Heart right ventricle (tissue), 16 donors: ENCODE measurements at regions not wholly inside any gene's neighbourhood (a gene's known extent, or its start where the extent isn't known, plus 50 kb on each side); places are given as distances from the start of the nearest gene placed in this dataset.

ENCODE experiments used
- ATAC-seq, 8 donors: fragments of 200-7000 bp; cut with Tn5 transposase; one replicate each; pipeline ENCODE4 v1.9.1; 2020; ENCODE audit warnings: mild to moderate bottlenecking in 8 of 8, moderate library complexity in 8 of 8, moderate number of reproducible peaks in 1 of 8
- DNase-seq, 2 donors: peaks; one replicate each; pipeline ENCODE4 v3.0.0-alpha.2; 2020
- H3K27ac ChIP-seq, 10 donors: fragments of 200-600 bp; sonication (generic) in 2 of 10; one replicate each; pipeline versions ENCODE4 v1.5.0 to v1.8.0; 2020 to 2022; ENCODE audit warnings: mild to moderate bottlenecking in 3 of 10
- H3K27me3 ChIP-seq, 7 donors: fragments of 200-600 bp; one replicate each; pipeline ENCODE4 v1.8.0; 2021 to 2022; ENCODE audit warnings: mild to moderate bottlenecking in 2 of 7
- H3K36me3 ChIP-seq, 9 donors: fragments of 200-600 bp; sonication (generic) in 1 of 9; one replicate each; pipeline versions ENCODE4 v1.5.0 to v1.8.0; 2020 to 2022; ENCODE audit warnings: mild to moderate bottlenecking in 2 of 9
- H3K4me1 ChIP-seq, 9 donors: fragments of 200-600 bp; sonication (generic) in 1 of 9; one replicate each; pipeline versions ENCODE4 v1.5.0 to v1.8.0; 2020 to 2022; ENCODE audit warnings: mild to moderate bottlenecking in 4 of 9
- H3K4me3 ChIP-seq, 10 donors: fragments of 200-600 bp; sonication (generic) in 2 of 10; one replicate each; pipeline versions ENCODE4 v1.5.0 to v1.8.0; 2020 to 2022; ENCODE audit warnings: mild to moderate bottlenecking in 7 of 10, moderate library complexity in 2 of 10
- H3K9me3 ChIP-seq, 11 donors: fragments of 200-600 bp in 10 of 11; sonication (generic) in 2 of 11; one replicate each; pipeline versions ENCODE4 v1.5.0 to v1.8.0; 2013 to 2022; ENCODE audit warnings: mild to moderate bottlenecking in 2 of 11, control low read depth in 1 of 11, moderate library complexity in 1 of 11
- WGBS, 2 donors: extraction: QIAGEN DNeasy Blood & Tissue Kit; methylation state at CpG; one replicate each; pipeline ENCODE4 v1.1.7; 2013; ENCODE audit warnings: inconsistent platforms in 1 of 2; 5-methylcytosine and 5-hydroxymethylcytosine counted together
- intact Hi-C, 10 donors: fragments of 100-400 bp; cut with DNase I; formaldehyde crosslinking; loops; one replicate each; pipeline versions ENCODE4 v1.11.1 to v1.14.2; 2022
- TF ChIP-seq, protein P1 (sequence below), 9 donors: fragments of 200-600 bp; sonication (generic) in 2 of 9; IDR thresholded peaks; one replicate each; pipeline versions ENCODE4 v1.5.0 to v1.8.0; 2021 to 2022; ENCODE audit warnings: antibody characterized with exemption in 9 of 9, mild to moderate bottlenecking in 5 of 9, moderate library complexity in 1 of 9
- donor health status: Arrhythmogenic right ventricular cardiomyopathy.
- donor health status: ischemic (EF 13 %, LVEDD 7.1; RV severe dilation, severe dysfunction).
- donor health status: healthy with polysubstance abuse.
- donor health status: DM: no; HTN: yes; CAD: no.
- donor health status: DM: no; HTN: no; CAD: no.
- donor health status: ischemic (EF 25% LVEDD 6.9; RV normal size, moderate dysfunction).
- donor health status: ischemic (EF 25% LVEDD 5.7; RV mildly dilated, moderate dysfunction).
- donor health status: healthy.
- donor health status: DM: yes; HTN: yes; CAD: no.
- donor health status: Ischemic cardiomyopathy.
- donor health status: ischemic (EF 35%, LVEDD 5.7; RV mildly dilated, moderate dysfunction).
- donor health status: nonischemic (EF 11% LVEDD 7.7; RV severe dilation, severe dysfunction).
- donor health status: DM: yes; HTN: yes; CAD: no.
- donor health status: PGD.
- donor health status: ischemic (EF 29% LVEDD 5.4; RV normal size, mild dysfunction).
- donor health status: nonischemic (EF 23%, LVEDD 6.1; RV moderate dilation, normal function).

DNA sequence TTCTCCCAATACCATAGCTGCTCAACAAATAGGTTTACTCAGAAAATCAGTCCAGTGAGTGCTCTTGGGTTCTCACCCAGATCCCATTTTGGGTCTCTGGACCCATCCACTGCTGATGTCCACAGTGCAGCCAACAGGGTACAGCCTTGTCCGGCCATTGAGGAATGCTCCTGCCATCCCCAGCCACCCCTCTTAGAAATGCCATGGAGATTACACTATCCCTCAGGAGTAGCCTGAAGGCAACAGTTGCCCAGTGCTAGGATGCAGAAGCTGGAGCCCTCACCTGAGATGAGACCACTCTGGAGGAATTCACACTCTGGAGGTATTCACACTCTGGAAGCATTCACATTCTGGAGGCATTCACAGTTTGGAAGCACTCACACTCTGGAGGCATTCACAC is 958.8 kb upstream of the TMEM132C start:
- Histone ChIP-seq H3K4me1 (no peaks in the 10 kb centered on the region), H3K27ac (no peak overlapping the region)
- no peak for ATAC-seq

DNA sequence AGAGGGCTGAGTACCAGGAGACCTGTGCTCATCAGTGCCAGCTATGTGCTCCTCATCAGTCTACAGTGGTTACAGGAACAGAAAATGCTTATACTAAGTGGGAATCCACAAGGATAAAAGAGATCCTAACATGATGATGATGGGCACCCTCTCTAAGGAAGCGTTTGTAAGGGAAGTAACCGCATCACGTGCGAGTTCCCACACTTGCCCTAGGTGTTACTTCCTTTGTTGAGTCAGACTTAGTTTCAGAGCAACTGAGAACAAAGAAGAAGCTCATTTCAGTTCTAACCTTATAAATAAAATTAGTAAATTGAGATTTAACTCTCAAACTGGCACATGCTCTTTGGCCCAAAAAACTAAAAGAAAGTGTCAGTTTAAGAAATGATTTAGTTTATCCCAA is 956.4 kb upstream of the TMEM132C start:
- 66 to 70% methylated on average over 4 of the region's 4 CpGs for WGBS, 2 donors
- H3K4me3 ChIP-seq, result no peak overlapping the region
- peaks cover 0 to 21% (median 0%) of the 10 kb centered on the region in 7 donors for H3K27me3 ChIP-seq
- TF ChIP-seq, protein P1, sequence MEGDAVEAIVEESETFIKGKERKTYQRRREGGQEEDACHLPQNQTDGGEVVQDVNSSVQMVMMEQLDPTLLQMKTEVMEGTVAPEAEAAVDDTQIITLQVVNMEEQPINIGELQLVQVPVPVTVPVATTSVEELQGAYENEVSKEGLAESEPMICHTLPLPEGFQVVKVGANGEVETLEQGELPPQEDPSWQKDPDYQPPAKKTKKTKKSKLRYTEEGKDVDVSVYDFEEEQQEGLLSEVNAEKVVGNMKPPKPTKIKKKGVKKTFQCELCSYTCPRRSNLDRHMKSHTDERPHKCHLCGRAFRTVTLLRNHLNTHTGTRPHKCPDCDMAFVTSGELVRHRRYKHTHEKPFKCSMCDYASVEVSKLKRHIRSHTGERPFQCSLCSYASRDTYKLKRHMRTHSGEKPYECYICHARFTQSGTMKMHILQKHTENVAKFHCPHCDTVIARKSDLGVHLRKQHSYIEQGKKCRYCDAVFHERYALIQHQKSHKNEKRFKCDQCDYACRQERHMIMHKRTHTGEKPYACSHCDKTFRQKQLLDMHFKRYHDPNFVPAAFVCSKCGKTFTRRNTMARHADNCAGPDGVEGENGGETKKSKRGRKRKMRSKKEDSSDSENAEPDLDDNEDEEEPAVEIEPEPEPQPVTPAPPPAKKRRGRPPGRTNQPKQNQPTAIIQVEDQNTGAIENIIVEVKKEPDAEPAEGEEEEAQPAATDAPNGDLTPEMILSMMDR (IDR thresholded peaks at IDR 0.05), result no peak
- H3K4me1 ChIP-seq, result no peaks in the 10 kb centered on the region
- ATAC-seq (no peak), DNase-seq (no peak)
- H3K36me3 ChIP-seq, result no peaks in the 10 kb centered on the region
- H3K9me3 ChIP-seq, result peaks cover 0 to 10% (median 0%) of the 10 kb centered on the region in 11 donors
- intact Hi-C loops, result no loop called here
- no peak overlapping the region for H3K27ac ChIP-seq

More for the DNA sequence above, 958.8 kb upstream of the TMEM132C start:
- Histone ChIP-seq H3K9me3 (no peaks in the 10 kb centered on the region), H3K4me3 (no peak overlapping the region), H3K27me3 (peaks cover 0 to 37% (median 5%) of the 10 kb centered on the region in 7 donors), H3K36me3 (no peaks in the 10 kb centered on the region)
- TF ChIP-seq, protein P1 (IDR thresholded peaks at IDR 0.05), result no peak
- intact Hi-C loops, result no loop called here
- 82 to 92% methylated on average over 1 of the region's 1 CpG for WGBS, 2 donors
- DNase-seq, result no peak

DNA sequence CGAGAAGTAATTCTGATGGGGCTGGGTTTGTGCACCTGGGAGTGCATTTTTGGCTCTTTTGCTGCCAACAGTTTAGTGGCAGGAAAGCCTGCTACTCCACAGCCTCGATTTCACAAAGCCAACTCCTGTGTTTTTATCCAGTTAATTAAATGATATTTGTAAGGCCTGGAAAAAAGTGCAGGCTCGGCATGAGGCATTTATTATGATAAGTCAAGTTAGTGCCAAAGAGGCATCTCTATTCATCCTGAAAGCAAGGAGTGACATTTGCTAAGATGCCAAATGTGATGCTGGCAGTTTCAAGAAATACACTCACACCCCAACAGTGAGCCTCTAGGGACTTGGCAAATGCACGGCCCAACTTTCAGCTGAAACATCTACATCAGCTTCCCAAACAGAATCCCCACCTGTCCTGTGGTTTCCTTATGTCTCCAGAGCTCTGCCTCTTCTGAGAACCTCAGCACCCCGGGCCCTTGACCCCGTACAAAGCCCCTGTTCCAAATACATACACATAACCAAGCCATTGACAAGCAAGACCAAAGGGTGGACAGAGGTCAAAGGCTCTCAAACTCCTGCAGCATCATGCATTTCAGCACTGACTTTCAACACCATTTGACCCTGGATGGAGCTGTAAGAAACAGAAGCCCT is 955.1 kb upstream of the TMEM132C start:
- intact Hi-C loops, result no loop called here
- no peaks in the 10 kb centered on the region for H3K36me3 ChIP-seq
- 65 to 66% methylated on average over 6 of the region's 6 CpGs for WGBS, 2 donors
- no peak overlapping the region for H3K27ac ChIP-seq
- H3K4me3 ChIP-seq, result no peak overlapping the region
- peaks cover 0 to 12% (median 0%) of the 10 kb centered on the region in 7 donors for H3K27me3 ChIP-seq
- H3K9me3 ChIP-seq, result peaks cover 0 to 10% (median 0%) of the 10 kb centered on the region in 11 donors
- no peak for DNase-seq
- H3K4me1 ChIP-seq, result no peaks in the 10 kb centered on the region
- TF ChIP-seq, protein P1 (IDR thresholded peaks at IDR 0.05), result no peak
- no peak for ATAC-seq

DNA sequence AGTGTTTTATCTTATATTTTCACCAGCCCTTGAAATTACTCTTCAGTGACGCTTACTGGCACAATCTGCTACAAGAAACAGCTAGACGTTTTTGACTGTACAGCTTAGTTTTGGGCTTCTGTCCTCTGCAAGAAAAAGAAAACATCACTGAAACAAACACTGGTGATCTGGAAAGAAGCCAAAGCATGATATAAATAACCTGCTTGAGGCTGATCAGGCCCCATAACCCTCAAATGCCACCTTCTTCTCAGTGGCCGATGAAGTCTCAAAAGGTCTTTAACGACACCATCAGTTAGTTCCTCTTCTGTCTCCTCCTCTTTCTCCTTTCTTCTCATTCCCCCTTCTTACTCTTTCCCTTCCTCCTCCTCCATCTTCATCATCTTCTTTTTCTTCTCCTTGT is 942.3 kb upstream of the TMEM132C start:
- no peak for ATAC-seq
- H3K27ac ChIP-seq, result no peak overlapping the region
- intact Hi-C loops, result no loop called here
- H3K4me1 ChIP-seq, result no peaks in the 10 kb centered on the region
- no peak for DNase-seq
- H3K27me3 ChIP-seq, result peaks cover 0 to 5% (median 0%) of the 10 kb centered on the region in 7 donors
- TF ChIP-seq, protein P1 (IDR thresholded peaks at IDR 0.05), result no peak
- no peak overlapping the region for H3K4me3 ChIP-seq
- 30 to 37% methylated on average over 4 of the region's 4 CpGs for WGBS, 2 donors
- no peaks in the 10 kb centered on the region for H3K36me3 ChIP-seq
- no peaks in the 10 kb centered on the region for H3K9me3 ChIP-seq
